ENCODE measurements at regions not wholly inside any gene's neighbourhood (a gene's known extent, or its start where the extent isn't known, plus 50 kb on each side); places are given as distances from the start of the nearest gene placed in this dataset.

DNA sequence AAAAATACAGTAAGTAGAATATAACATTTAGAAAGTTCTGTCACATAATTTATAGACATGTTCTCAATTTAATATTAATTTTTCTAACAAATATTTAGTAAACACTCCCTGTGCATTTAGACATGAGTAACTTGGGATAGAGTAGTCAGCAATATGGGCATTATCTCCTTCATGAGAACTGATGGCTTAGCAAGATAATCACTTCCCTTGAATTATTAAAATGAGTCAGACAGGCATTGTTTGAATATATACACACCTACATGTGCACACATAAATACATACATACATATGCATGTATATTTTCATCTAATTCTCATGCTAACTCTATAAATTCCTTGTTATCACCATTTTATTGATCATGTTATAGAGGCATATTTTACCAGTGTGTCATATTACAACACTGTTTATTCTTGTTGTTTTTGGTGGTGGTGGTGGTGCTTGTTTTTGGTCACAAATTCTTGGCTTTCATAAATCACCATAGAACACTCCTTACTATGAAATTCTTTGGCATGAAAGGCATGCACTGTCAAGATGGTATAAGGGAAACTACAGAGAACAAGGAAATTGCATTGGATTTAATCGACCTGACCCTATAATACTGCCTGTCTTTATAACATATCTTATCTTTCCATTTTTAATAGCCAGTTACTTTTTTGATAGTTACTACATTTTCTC, 434.5 kb upstream of the MANEA start:
- no peak overlapping the region for H3K4me3 ChIP-seq (ENCODE audit: low read depth, low read length)
- CTCF ChIA-PET = no interaction called here
- no peak for DNase-seq (ENCODE audit: low read depth, low spot score)
- POLR2A ChIA-PET = no interaction called here
- TF ChIP-seq, protein P1, sequence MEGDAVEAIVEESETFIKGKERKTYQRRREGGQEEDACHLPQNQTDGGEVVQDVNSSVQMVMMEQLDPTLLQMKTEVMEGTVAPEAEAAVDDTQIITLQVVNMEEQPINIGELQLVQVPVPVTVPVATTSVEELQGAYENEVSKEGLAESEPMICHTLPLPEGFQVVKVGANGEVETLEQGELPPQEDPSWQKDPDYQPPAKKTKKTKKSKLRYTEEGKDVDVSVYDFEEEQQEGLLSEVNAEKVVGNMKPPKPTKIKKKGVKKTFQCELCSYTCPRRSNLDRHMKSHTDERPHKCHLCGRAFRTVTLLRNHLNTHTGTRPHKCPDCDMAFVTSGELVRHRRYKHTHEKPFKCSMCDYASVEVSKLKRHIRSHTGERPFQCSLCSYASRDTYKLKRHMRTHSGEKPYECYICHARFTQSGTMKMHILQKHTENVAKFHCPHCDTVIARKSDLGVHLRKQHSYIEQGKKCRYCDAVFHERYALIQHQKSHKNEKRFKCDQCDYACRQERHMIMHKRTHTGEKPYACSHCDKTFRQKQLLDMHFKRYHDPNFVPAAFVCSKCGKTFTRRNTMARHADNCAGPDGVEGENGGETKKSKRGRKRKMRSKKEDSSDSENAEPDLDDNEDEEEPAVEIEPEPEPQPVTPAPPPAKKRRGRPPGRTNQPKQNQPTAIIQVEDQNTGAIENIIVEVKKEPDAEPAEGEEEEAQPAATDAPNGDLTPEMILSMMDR (IDR thresholded peaks at IDR 0.05; ENCODE audit: insufficient read depth, low read length, missing control alignments) = no peak

DNA sequence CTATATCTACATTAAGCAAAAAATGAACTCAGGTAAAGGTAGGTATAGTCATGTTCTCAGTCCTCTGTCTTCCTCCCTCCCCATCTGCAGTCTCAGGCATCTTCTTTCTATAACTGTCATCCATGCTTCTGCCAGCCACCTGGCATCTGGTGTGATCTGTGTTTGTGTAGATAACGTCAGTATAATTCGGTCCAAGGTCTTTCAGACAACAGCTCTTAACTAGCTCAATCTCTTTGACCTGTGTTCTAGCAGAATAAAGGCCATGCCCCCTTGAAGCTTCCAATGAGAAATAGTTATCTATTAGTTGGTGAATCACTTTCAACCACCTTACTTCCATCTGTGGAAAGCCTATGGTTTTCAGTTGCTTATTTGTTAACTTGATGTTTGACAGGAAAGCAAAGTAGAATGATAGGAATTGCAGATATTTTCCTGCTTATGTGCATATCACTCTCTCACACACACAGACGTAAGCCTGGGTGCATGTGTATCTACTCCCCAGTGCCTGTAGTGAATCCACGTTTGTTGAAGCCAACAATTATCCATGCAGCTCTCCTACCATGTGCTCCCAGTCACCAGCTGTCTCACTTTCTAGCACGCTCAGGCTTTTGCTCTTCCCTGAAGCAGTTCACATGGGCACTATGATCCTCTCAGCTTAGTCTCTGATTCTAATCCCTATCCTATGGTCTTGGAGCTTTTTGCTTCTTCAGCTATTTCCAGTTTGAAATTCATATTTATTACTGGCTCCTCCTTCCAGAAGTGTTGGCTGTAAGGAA, 433.7 kb upstream of the MANEA start:
- no peak overlapping the region for H3K4me3 ChIP-seq (ENCODE audit: low read depth, low read length)
- CTCF ChIA-PET = no interaction called here
- TF ChIP-seq, protein P1 (IDR thresholded peaks at IDR 0.05; ENCODE audit: insufficient read depth, low read length, missing control alignments) = no peak
- no peak for DNase-seq (ENCODE audit: low read depth, low spot score)
- POLR2A ChIA-PET = no interaction called here

- TF ChIP-seq, protein P1 (IDR thresholded peaks at IDR 0.05; ENCODE audit: insufficient read depth, low read length, missing control alignments) = no peak
- CTCF ChIA-PET = no interaction called here
These were observed 431.9 kb upstream of the MANEA start for GRCh38 chr6:95145457-95145856.

GRCh38 chr6:95159557-95159956, 417.8 kb upstream of the MANEA start:
- H3K4me3 ChIP-seq (ENCODE audit: low read depth, low read length) = no peak overlapping the region
- POLR2A ChIA-PET = no interaction called here
- CTCF ChIA-PET = no interaction called here
- TF ChIP-seq, protein P1 (IDR thresholded peaks at IDR 0.05; ENCODE audit: insufficient read depth, low read length, missing control alignments) = no peak
- DNase-seq (ENCODE audit: low read depth, low spot score) = no peak

More at GRCh38 chr6:95145457-95145856, 431.9 kb upstream of the MANEA start:
- POLR2A ChIA-PET = no interaction called here
- H3K4me3 ChIP-seq (ENCODE audit: low read depth, low read length) = no peak overlapping the region
- DNase-seq (ENCODE audit: low read depth, low spot score) = no peak

DNA sequence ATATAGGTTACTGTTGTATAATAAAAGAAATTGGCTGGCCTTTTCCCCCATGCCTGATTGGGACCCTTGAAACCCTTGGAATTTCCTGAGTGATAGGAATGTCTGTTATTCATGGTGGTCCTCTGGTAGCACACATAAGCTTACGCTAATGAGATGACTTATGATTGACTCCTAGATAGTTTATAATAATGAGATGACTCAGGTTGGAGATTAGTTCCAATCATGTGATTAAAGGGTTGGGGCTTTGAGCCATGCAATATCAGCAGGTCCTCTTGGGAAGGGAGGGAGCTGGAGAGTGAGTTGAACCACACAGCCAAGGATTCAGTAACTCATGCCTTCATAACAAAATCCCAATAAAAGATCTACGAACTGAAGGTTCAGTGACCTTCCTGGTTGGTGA, 407.6 kb upstream of the MANEA start:
- no peak overlapping the region for H3K4me3 ChIP-seq (ENCODE audit: low read depth, low read length)
- TF ChIP-seq, protein P1 (IDR thresholded peaks at IDR 0.05; ENCODE audit: insufficient read depth, low read length, missing control alignments) = no peak
- no peak for DNase-seq (ENCODE audit: low read depth, low spot score)
- POLR2A ChIA-PET = no interaction called here
- CTCF ChIA-PET = no interaction called here

DNA sequence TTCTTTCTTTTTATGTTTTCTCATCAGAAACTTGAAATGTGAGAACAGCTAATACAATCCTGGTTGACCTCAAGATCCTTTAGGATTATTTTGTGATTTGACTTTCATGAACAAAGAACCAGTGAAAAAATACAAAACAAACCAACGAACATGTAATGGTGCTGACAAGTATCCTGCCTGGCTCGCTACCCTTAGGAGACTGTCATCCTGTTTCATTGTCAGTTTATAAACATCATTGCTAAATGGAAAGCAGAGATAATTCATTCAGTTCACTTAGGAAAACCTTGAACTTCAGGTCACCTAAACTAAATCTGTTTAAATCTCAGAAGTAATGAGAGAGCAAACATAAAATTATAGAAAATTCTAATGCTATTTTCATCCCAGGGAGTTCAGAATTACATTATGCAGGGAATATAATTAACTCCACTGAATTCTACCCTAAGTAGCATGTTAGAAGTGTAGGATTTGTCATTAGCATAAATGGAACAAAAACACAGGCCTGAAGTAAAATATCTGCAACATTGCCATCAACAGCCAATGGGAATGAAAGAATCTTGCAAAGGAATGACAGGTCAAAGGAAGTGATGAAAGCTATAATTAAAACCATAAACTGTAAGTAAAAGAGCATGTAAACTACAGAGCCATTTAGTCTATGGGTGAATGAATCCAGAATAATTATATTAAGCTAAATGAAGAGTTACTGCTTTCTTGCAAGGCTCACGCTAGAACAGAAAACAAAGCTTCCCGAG, 401.2 kb upstream of the MANEA start:
- TF ChIP-seq, protein P1 (IDR thresholded peaks at IDR 0.05; ENCODE audit: insufficient read depth, low read length, missing control alignments) = no peak
- no peak overlapping the region for H3K4me3 ChIP-seq (ENCODE audit: low read depth, low read length)
- DNase-seq (ENCODE audit: low read depth, low spot score) = no peak
- ChIA-PET POLR2A (no interaction called here), CTCF (no interaction called here)
